ENCODE measurements at regions not wholly inside any gene's neighbourhood (a gene's known extent, or its start where the extent isn't known, plus 50 kb on each side); places are given as distances from the start of the nearest gene placed in this dataset.

GRCh38 chr2:66675591-66675990, 240.7 kb downstream of the MEIS1 start:
- Histone ChIP-seq H2BK5ac (ENCODE audit: low read depth, low read length, poor library complexity) (no peak overlapping the region), H3K14ac (ENCODE audit: low read length) (no peak overlapping the region), H4K12ac (ENCODE audit: low read depth, low read length) (no peak overlapping the region), H3K4me1 (ENCODE audit: control insufficient read depth in 1 of 2, insufficient read depth in 2 of 2, low read length in 2 of 2) (no peaks in the 10 kb centered on the region), H3K36me3 (ENCODE audit: control insufficient read depth in 1 of 2, insufficient read depth in 2 of 2, low read length in 2 of 2) (no peaks in the 10 kb centered on the region), H4K91ac (ENCODE audit: low read depth, low read length) (no peak overlapping the region), H3K23ac (ENCODE audit: low read length) (no peak overlapping the region), H2AFZ (ENCODE audit: insufficient read depth, low read length, poor library complexity) (no peak overlapping the region), H2AK5ac (ENCODE audit: low read length) (no peak overlapping the region), H3K27me3 (ENCODE audit: insufficient read depth, low read length) (no peaks in the 10 kb centered on the region), H3K4me2 (ENCODE audit: low read length) (no peak overlapping the region), H3K79me1 (ENCODE audit: low read length) (no peaks in the 10 kb centered on the region), H3K79me2 (ENCODE audit: control insufficient read depth, insufficient read depth, low read length, poor library complexity) (no peaks in the 10 kb centered on the region), H3K4me3 (ENCODE audit: low read depth, low read length) (no peak overlapping the region), H3K9ac (ENCODE audit: low read length) (no peak overlapping the region), H2BK120ac (ENCODE audit: insufficient read depth, low read length, poor library complexity) (no peak overlapping the region), H2BK12ac (ENCODE audit: low read length) (no peak overlapping the region), H3K18ac (ENCODE audit: low read length) (no peak overlapping the region), H4K8ac (ENCODE audit: low read depth, low read length) (no peak overlapping the region), H3K9me3 (ENCODE audit: insufficient read depth, low read depth, low read length) (no peaks in the 10 kb centered on the region), H3K4ac (ENCODE audit: low read depth, low read length) (no peak overlapping the region), H3K27ac (ENCODE audit: low read depth, low read length) (no peak overlapping the region)
- no CpG with 5 or more reads among the region's 1 CpG for WGBS (ENCODE audit: extremely low coverage, insufficient coverage, insufficient read length)
- DNase-seq: no peak

GRCh38 chr2:66679442-66679841, 244.5 kb downstream of the MEIS1 start:
- no peak overlapping the region for H4K91ac ChIP-seq (ENCODE audit: low read depth, low read length)
- no peak overlapping the region for H3K14ac ChIP-seq (ENCODE audit: low read length)
- H2AK5ac ChIP-seq (ENCODE audit: low read length): no peak overlapping the region
- H2BK120ac ChIP-seq (ENCODE audit: insufficient read depth, low read length, poor library complexity): no peak overlapping the region
- H3K4ac ChIP-seq (ENCODE audit: low read depth, low read length): no peak overlapping the region
- H2BK5ac ChIP-seq (ENCODE audit: low read depth, low read length, poor library complexity): no peak overlapping the region
- H3K79me1 ChIP-seq (ENCODE audit: low read length): no peaks in the 10 kb centered on the region
- H3K18ac ChIP-seq (ENCODE audit: low read length): no peak overlapping the region
- WGBS (ENCODE audit: extremely low coverage, insufficient coverage, insufficient read length): no CpG with 5 or more reads among the region's 2 CpGs
- H2AFZ ChIP-seq (ENCODE audit: insufficient read depth, low read length, poor library complexity): no peak overlapping the region
- no peaks in the 10 kb centered on the region for H3K79me2 ChIP-seq (ENCODE audit: control insufficient read depth, insufficient read depth, low read length, poor library complexity)
- H3K4me1 ChIP-seq (ENCODE audit: control insufficient read depth in 1 of 2, insufficient read depth in 2 of 2, low read length in 2 of 2): no peaks in the 10 kb centered on the region
- H3K23ac ChIP-seq (ENCODE audit: low read length): no peak overlapping the region
- no peaks in the 10 kb centered on the region for H3K27me3 ChIP-seq (ENCODE audit: insufficient read depth, low read length)
- no peak overlapping the region for H3K4me3 ChIP-seq (ENCODE audit: low read depth, low read length)
- no peaks in the 10 kb centered on the region for H3K9me3 ChIP-seq (ENCODE audit: insufficient read depth, low read depth, low read length)
- H4K8ac ChIP-seq (ENCODE audit: low read depth, low read length): no peak overlapping the region
- no peak overlapping the region for H3K9ac ChIP-seq (ENCODE audit: low read length)
- H3K36me3 ChIP-seq (ENCODE audit: control insufficient read depth in 1 of 2, insufficient read depth in 2 of 2, low read length in 2 of 2): no peaks in the 10 kb centered on the region
- DNase-seq: no peak
- no peak overlapping the region for H4K12ac ChIP-seq (ENCODE audit: low read depth, low read length)
- no peak overlapping the region for H2BK12ac ChIP-seq (ENCODE audit: low read length)
- no peak overlapping the region for H3K27ac ChIP-seq (ENCODE audit: low read depth, low read length)
- no peak overlapping the region for H3K4me2 ChIP-seq (ENCODE audit: low read length)

- Histone ChIP-seq H3K4me1 (ENCODE audit: control insufficient read depth in 1 of 2, insufficient read depth in 2 of 2, low read length in 2 of 2) (no peaks in the 10 kb centered on the region), H3K9me3 (ENCODE audit: insufficient read depth, low read depth, low read length) (no peaks in the 10 kb centered on the region), H4K91ac (ENCODE audit: low read depth, low read length) (no peak overlapping the region), H3K4me3 (ENCODE audit: low read depth, low read length) (no peak overlapping the region), H3K27ac (ENCODE audit: low read depth, low read length) (no peak overlapping the region), H2AK5ac (ENCODE audit: low read length) (no peak overlapping the region), H3K27me3 (ENCODE audit: insufficient read depth, low read length) (no peaks in the 10 kb centered on the region), H3K23ac (ENCODE audit: low read length) (no peak overlapping the region), H3K79me2 (ENCODE audit: control insufficient read depth, insufficient read depth, low read length, poor library complexity) (no peaks in the 10 kb centered on the region), H2BK12ac (ENCODE audit: low read length) (no peak overlapping the region), H3K4ac (ENCODE audit: low read depth, low read length) (no peak overlapping the region), H2BK120ac (ENCODE audit: insufficient read depth, low read length, poor library complexity) (no peak overlapping the region), H3K9ac (ENCODE audit: low read length) (no peak overlapping the region), H3K36me3 (ENCODE audit: control insufficient read depth in 1 of 2, insufficient read depth in 2 of 2, low read length in 2 of 2) (no peaks in the 10 kb centered on the region), H3K79me1 (ENCODE audit: low read length) (no peaks in the 10 kb centered on the region), H4K8ac (ENCODE audit: low read depth, low read length) (no peak overlapping the region), H2BK5ac (ENCODE audit: low read depth, low read length, poor library complexity) (no peak overlapping the region), H3K18ac (ENCODE audit: low read length) (no peak overlapping the region), H4K12ac (ENCODE audit: low read depth, low read length) (no peak overlapping the region), H2AFZ (ENCODE audit: insufficient read depth, low read length, poor library complexity) (no peak overlapping the region), H3K14ac (ENCODE audit: low read length) (no peak overlapping the region), H3K4me2 (ENCODE audit: low read length) (no peak overlapping the region)
- no CpG with 5 or more reads among the region's 5 CpGs for WGBS (ENCODE audit: extremely low coverage, insufficient coverage, insufficient read length)
- DNase-seq: no peak
Observed at GRCh38 chr2:66682476-66682875, 247.6 kb downstream of the MEIS1 start.

GRCh38 chr2:66683064-66683463, 248.1 kb downstream of the MEIS1 start:
- no peaks in the 10 kb centered on the region for H3K79me1 ChIP-seq (ENCODE audit: low read length)
- DNase-seq: no peak
- no peak overlapping the region for H4K91ac ChIP-seq (ENCODE audit: low read depth, low read length)
- WGBS (ENCODE audit: extremely low coverage, insufficient coverage, insufficient read length): no CpG with 5 or more reads among the region's 3 CpGs
- no peak overlapping the region for H3K4me3 ChIP-seq (ENCODE audit: low read depth, low read length)
- H2AFZ ChIP-seq (ENCODE audit: insufficient read depth, low read length, poor library complexity): no peak overlapping the region
- no peak overlapping the region for H3K4ac ChIP-seq (ENCODE audit: low read depth, low read length)
- no peak overlapping the region for H2AK5ac ChIP-seq (ENCODE audit: low read length)
- no peaks in the 10 kb centered on the region for H3K9me3 ChIP-seq (ENCODE audit: insufficient read depth, low read depth, low read length)
- H3K18ac ChIP-seq (ENCODE audit: low read length): no peak overlapping the region
- H2BK5ac ChIP-seq (ENCODE audit: low read depth, low read length, poor library complexity): no peak overlapping the region
- no peak overlapping the region for H3K23ac ChIP-seq (ENCODE audit: low read length)
- H3K4me2 ChIP-seq (ENCODE audit: low read length): no peak overlapping the region
- no peak overlapping the region for H4K8ac ChIP-seq (ENCODE audit: low read depth, low read length)
- no peak overlapping the region for H3K14ac ChIP-seq (ENCODE audit: low read length)
- H4K12ac ChIP-seq (ENCODE audit: low read depth, low read length): no peak overlapping the region
- no peak overlapping the region for H3K9ac ChIP-seq (ENCODE audit: low read length)
- no peak overlapping the region for H2BK12ac ChIP-seq (ENCODE audit: low read length)
- no peaks in the 10 kb centered on the region for H3K36me3 ChIP-seq (ENCODE audit: control insufficient read depth in 1 of 2, insufficient read depth in 2 of 2, low read length in 2 of 2)
- no peak overlapping the region for H2BK120ac ChIP-seq (ENCODE audit: insufficient read depth, low read length, poor library complexity)
- no peak overlapping the region for H3K27ac ChIP-seq (ENCODE audit: low read depth, low read length)
- no peaks in the 10 kb centered on the region for H3K4me1 ChIP-seq (ENCODE audit: control insufficient read depth in 1 of 2, insufficient read depth in 2 of 2, low read length in 2 of 2)
- H3K79me2 ChIP-seq (ENCODE audit: control insufficient read depth, insufficient read depth, low read length, poor library complexity): no peaks in the 10 kb centered on the region
- H3K27me3 ChIP-seq (ENCODE audit: insufficient read depth, low read length): no peaks in the 10 kb centered on the region
